Fibroblast of skin of right biceps (primary cell): ENCODE measurements at regions not wholly inside any gene's neighbourhood (a gene's known extent, or its start where the extent isn't known, plus 50 kb on each side); places are given as distances from the start of the nearest gene placed in this dataset.

Experiments used
- DNase-seq: peaks from one replicate; pipeline ENCODE4 v3.0.0-alpha.2; 2013

GRCh38 chr1:56416495-56416894, 162.9 kb downstream of the PLPP3 start:
- no peak for DNase-seq

GRCh38 chr1:56415720-56416119, 163.6 kb downstream of the PLPP3 start:
- DNase-seq, result no peak

- no peak for DNase-seq
Measured at GRCh38 chr1:56415258-56415657, 164.1 kb downstream of the PLPP3 start.

- no peak for DNase-seq
Measured at GRCh38 chr1:56414728-56415224, 164.6 kb downstream of the PLPP3 start.

GRCh38 chr1:56413671-56414199, 165.6 kb downstream of the PLPP3 start:
- DNase-seq, result no peak

GRCh38 chr1:56411484-56412180, 167.7 kb downstream of the PLPP3 start:
- DNase-seq, result peak; percentile 55

- DNase-seq, result no peak
Measured at GRCh38 chr1:56411021-56411420, 168.3 kb downstream of the PLPP3 start.

GRCh38 chr1:56410405-56410804, 169.0 kb downstream of the PLPP3 start:
- no peak for DNase-seq

GRCh38 chr1:56409112-56409691, 170.2 kb downstream of the PLPP3 start:
- no peak for DNase-seq

- DNase-seq, result no peak
Measured at GRCh38 chr1:56406821-56407220, 172.5 kb downstream of the PLPP3 start.

- DNase-seq, result no peak
Measured at GRCh38 chr1:56404561-56405030, 174.8 kb downstream of the PLPP3 start.

GRCh38 chr1:56404066-56404465, 175.3 kb downstream of the PLPP3 start:
- no peak for DNase-seq

- DNase-seq, result no peak
Measured at GRCh38 chr1:56403321-56403720, 176.0 kb downstream of the PLPP3 start.

- no peak for DNase-seq
Measured at GRCh38 chr1:56401191-56401590, 178.2 kb downstream of the PLPP3 start.

GRCh38 chr1:56400526-56400925, 178.8 kb downstream of the PLPP3 start:
- no peak for DNase-seq

- no peak for DNase-seq
Measured at GRCh38 chr1:56399795-56400194, 179.6 kb downstream of the PLPP3 start.

- DNase-seq, result no peak
Measured at GRCh38 chr1:56399326-56399725, 180.0 kb downstream of the PLPP3 start.

- no peak for DNase-seq
Measured at GRCh38 chr1:56397811-56398231, 181.5 kb downstream of the PLPP3 start.

GRCh38 chr1:56397409-56397808, 182.0 kb downstream of the PLPP3 start:
- DNase-seq, result no peak

GRCh38 chr1:56396581-56396980, 182.8 kb downstream of the PLPP3 start:
- no peak for DNase-seq

GRCh38 chr1:56395776-56396175, 183.6 kb downstream of the PLPP3 start:
- DNase-seq, result no peak

- no peak for DNase-seq
Measured at GRCh38 chr1:56394298-56394697, 185.1 kb downstream of the PLPP3 start.

- DNase-seq, result no peak
Measured at GRCh38 chr1:56390934-56391731, 188.2 kb downstream of the PLPP3 start.
